Cardiac muscle cell (in vitro differentiated cells and primary cell): ENCODE measurements at regions not wholly inside any gene's neighbourhood (a gene's known extent, or its start where the extent isn't known, plus 50 kb on each side); places are given as distances from the start of the nearest gene placed in this dataset.

ENCODE experiments used
- DNase-seq, 2 donors: peaks; one replicate each; pipeline versions ENCODE4 v3.0.0 to v3.0.0-alpha.2; 2010 to 2017; ENCODE audit warnings: low read depth in 1 of 2, low spot score in 1 of 2
- H3K27ac ChIP-seq: fragments of 200-600 bp; sonication (generic); 2 replicates; pipeline ENCODE4 v1.5.1; 2016
- H3K27me3 ChIP-seq: fragments of 200-600 bp; sonication (generic); 2 replicates; pipeline ENCODE4 v1.6.0; 2016; ENCODE audit warnings: control low read depth
- H3K36me3 ChIP-seq: fragments of 200-600 bp; sonication (generic); 2 replicates; pipeline ENCODE4 v1.5.1; 2016; ENCODE audit warnings: control low read depth
- H3K4me1 ChIP-seq: fragments of 200-600 bp; sonication (generic); 2 replicates; pipeline ENCODE4 v1.8.1; 2017; ENCODE audit warnings: low read depth, mild to moderate bottlenecking, mixed run types
- H3K4me3 ChIP-seq: fragments of 200-600 bp; sonication (generic); 2 replicates; pipeline ENCODE4 v1.5.1; 2016; ENCODE audit warnings: mild to moderate bottlenecking
- H3K9me3 ChIP-seq: fragments of 200-600 bp; sonication (generic); 2 replicates; pipeline ENCODE4 v1.5.1; 2017; ENCODE audit warnings: low read depth, mild to moderate bottlenecking, control low read depth
- TF ChIP-seq, protein P1 (sequence below): IDR thresholded peaks from 2 replicates; pipeline ENCODE4 v1.5.1; 2012; ENCODE audit warnings: low read depth, mild to moderate bottlenecking, low read length

DNA sequence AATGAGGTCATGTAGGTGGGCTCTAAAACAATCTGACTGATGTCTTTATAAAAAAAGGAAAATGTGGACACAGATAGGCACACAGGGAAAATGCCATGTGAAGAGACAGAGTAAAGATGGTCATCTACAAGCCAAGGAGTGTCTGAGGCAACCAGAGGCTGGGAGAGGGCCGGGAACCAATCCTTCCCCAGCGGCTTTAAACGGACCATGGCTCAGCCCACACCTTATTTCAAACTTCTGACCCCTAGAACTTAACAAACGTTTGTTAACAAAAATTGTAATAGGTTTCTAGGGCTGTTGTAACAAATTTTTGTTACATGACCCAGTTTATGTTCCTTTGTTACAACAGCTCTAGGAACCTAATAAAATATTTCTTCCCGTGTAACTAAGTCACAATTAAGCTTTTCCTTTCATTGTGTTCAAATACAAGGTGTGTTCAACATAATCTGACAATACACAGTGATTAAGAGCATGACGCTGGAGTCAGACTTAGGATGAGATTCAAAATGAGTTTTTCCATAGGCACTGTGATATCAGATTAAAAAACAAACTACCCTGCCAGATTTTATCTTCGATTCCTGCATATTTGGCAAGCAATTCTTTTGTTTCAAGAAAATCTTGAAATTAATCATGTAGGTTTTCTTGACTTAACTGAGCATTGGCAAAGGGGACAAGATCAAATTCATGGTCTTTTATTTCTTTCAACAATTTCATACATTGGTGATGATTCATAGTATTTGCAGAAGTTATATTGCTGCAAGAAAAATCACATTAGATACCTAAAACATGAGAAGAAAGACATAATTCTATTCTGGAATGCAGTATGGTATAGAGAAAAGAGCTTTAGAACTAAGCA, 169.5 kb upstream of the RIPOR2 start:
- Histone ChIP-seq H3K4me1 (no peaks in the 10 kb centered on the region), H3K4me3 (no peak overlapping the region), H3K27me3 (peaks cover 2% of the 10 kb centered on the region), H3K27ac (no peak overlapping the region), H3K36me3 (no peaks in the 10 kb centered on the region), H3K9me3 (no peaks in the 10 kb centered on the region)
- DNase-seq: no peak
- TF ChIP-seq, protein P1, sequence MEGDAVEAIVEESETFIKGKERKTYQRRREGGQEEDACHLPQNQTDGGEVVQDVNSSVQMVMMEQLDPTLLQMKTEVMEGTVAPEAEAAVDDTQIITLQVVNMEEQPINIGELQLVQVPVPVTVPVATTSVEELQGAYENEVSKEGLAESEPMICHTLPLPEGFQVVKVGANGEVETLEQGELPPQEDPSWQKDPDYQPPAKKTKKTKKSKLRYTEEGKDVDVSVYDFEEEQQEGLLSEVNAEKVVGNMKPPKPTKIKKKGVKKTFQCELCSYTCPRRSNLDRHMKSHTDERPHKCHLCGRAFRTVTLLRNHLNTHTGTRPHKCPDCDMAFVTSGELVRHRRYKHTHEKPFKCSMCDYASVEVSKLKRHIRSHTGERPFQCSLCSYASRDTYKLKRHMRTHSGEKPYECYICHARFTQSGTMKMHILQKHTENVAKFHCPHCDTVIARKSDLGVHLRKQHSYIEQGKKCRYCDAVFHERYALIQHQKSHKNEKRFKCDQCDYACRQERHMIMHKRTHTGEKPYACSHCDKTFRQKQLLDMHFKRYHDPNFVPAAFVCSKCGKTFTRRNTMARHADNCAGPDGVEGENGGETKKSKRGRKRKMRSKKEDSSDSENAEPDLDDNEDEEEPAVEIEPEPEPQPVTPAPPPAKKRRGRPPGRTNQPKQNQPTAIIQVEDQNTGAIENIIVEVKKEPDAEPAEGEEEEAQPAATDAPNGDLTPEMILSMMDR: no peak

DNA sequence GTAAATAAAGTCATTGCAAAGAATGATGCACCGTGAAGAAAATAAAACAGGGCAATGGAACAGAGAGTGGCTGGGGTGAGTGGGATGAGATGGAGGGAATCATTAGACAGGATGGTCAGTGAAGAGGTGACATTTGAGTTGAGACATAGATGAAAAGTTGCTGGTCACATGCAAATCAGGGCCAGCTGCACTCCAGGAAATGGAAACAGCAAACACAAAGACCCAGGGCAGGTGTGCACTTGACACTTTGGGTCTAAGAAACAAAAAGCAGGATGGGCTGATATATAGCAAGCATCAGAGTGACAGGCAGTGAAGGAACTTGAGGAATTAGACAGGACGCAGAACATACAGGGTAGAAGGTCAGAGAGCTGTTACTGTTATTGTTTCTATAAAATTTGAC, 171.5 kb upstream of the RIPOR2 start:
- H3K27ac ChIP-seq: no peak overlapping the region
- H3K27me3 ChIP-seq: no peaks in the 10 kb centered on the region
- H3K4me3 ChIP-seq: no peak overlapping the region
- no peaks in the 10 kb centered on the region for H3K4me1 ChIP-seq
- no peaks in the 10 kb centered on the region for H3K9me3 ChIP-seq
- DNase-seq: no peak
- no peaks in the 10 kb centered on the region for H3K36me3 ChIP-seq
- TF ChIP-seq, protein P1: no peak

DNA sequence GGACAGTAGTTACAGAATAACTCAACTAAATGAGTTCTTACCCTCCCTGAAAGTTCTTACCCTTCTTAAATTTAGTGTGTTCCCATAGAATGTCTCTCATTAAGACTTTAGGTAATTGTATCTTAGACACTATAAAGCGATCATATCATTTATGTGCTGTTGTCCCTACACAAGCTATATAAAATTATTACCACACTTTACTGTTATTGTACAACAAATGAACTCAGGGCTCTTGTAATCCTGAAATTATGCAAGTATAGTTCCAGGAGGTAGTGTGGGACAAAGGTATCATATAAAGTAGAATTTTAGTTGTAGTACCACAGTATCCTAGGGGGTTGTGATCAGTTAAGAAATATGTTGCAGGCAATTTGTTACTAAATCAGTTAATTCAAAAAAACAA, 167.4 kb upstream of the CARMIL1 start:
- Histone ChIP-seq H3K27me3 (no peaks in the 10 kb centered on the region), H3K4me3 (no peak overlapping the region), H3K9me3 (no peaks in the 10 kb centered on the region), H3K27ac (no peak overlapping the region), H3K36me3 (no peaks in the 10 kb centered on the region), H3K4me1 (no peaks in the 10 kb centered on the region)
- TF ChIP-seq, protein P1: no peak
- DNase-seq: no peak

DNA sequence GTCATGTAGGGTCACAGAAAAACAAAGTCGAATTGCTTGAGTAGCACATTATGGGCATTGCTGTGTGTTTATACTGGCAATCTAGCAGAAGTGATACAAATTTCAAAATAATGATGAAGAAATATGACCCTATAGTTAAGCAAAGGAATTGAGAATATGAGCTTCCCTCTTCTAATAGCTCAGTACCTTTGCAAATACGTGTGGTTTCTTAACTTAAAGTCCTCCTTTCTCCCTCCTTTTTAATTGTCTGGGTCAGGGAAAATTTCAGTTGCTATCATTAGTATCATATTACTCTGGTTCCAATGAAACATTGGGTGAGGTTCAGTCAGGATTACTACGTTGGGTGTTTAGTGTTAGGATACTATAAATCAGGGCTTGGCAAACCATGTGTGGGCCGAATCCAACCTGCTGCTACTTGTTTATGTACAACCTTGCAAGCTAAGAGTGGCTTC, 166.8 kb upstream of the CARMIL1 start:
- no peaks in the 10 kb centered on the region for H3K4me1 ChIP-seq
- no peaks in the 10 kb centered on the region for H3K9me3 ChIP-seq
- no peaks in the 10 kb centered on the region for H3K27me3 ChIP-seq
- no peak overlapping the region for H3K4me3 ChIP-seq
- H3K36me3 ChIP-seq: no peaks in the 10 kb centered on the region
- no peak for DNase-seq
- no peak overlapping the region for H3K27ac ChIP-seq
- TF ChIP-seq, protein P1: no peak

DNA sequence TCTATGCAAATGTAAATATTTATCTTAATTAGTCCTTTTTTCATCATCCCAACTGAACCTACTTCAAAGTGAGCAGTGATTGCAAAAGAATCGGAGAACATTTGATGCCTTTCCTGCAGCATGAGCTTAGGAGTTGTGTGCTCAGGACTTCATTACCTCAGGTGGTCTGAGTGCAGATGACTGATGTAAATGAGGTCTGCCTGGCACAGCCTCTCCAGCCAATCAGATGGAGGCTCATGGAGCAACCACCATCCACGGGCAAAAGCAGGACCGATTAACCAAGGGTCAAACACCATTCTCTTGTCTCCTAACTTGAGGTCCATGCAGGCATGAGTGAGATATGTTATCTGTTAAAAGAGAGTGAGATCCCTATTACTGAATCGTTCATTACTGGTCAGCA, 165.7 kb upstream of the CARMIL1 start:
- no peak for DNase-seq
- TF ChIP-seq, protein P1: no peak
- Histone ChIP-seq H3K9me3 (no peaks in the 10 kb centered on the region), H3K4me3 (no peak overlapping the region), H3K27me3 (no peaks in the 10 kb centered on the region), H3K36me3 (no peaks in the 10 kb centered on the region), H3K27ac (no peak overlapping the region), H3K4me1 (no peaks in the 10 kb centered on the region)
